ENCODE measurements at regions not wholly inside any gene's neighbourhood (a gene's known extent, or its start where the extent isn't known, plus 50 kb on each side); places are given as distances from the start of the nearest gene placed in this dataset.

DNA sequence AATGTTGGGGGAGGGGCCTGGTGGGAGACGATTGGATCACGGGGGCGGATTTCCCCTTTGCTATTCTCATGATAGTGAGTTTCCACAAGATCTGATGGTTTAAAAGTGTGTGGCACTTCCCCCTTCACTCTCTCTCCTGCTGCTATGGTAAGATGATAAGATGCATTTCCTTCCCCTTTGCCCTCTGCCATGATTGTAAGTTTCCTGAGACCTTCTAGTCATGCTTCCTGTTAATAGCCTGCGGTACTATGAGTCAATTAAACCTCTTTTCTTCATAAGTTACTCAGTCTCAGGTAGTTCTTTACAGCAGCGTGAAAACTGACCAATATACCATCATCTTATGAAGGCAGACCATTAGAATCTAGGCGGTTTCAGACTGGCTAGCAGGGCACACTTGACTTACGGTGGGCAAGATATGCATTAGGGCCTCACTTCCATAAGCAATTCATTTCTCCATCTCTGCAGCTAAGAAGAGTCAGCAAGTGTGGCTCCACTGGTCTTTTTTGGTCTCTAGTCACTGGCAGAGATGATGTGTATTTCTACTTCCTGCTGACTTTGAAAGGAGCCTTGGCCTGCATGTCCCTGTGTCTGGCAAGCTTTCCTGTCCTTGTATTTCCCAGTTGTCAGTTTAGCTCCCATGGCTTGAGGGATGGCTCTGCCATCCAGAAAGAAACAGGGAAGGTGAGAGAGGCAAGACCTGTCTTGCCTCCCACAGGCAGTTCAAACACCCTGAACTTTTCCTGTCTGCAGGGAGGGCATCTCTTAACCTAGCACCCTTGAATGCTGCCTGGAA, 109.0 kb upstream of the ADAMTS9 start:
- H3K27me3 Mint-ChIP-seq (ENCODE audit: insufficient read depth, low read depth, poor library complexity), result no peaks in the 10 kb centered on the region

More for the DNA sequence above, 109.0 kb upstream of the ADAMTS9 start:
- no peaks in the 10 kb centered on the region for H3K79me2 ChIP-seq (replicated peaks; ENCODE audit: insufficient read depth)
- H3F3A ChIP-seq (replicated peaks; ENCODE audit: low read depth), result no peaks in the 10 kb centered on the region
- H4K20me1 ChIP-seq (replicated peaks; ENCODE audit: insufficient read depth), result no peaks in the 10 kb centered on the region
- H3K27me3 ChIP-seq (ENCODE audit: insufficient read depth), result no peaks in the 10 kb centered on the region
- H3K9me3 Mint-ChIP-seq, result no peaks in the 10 kb centered on the region
- H3K4me3 ChIP-seq, result no peak overlapping the region
- H3K27ac ChIP-seq (ENCODE audit: low read depth), result no peak overlapping the region
- H2AFZ ChIP-seq, result peak overlapping the region; percentile 78
- H3K4me1 Mint-ChIP-seq, result peaks cover 16% of the 10 kb centered on the region
- peaks cover 9% of the 10 kb centered on the region; the same call in 1 of the 2 replicates for H3K9me2 ChIP-seq (ENCODE audit: insufficient read depth)
- DNase-seq (ENCODE audit: low spot score) (no peak), ATAC-seq (no peak)
- H3K4me3 Mint-ChIP-seq, result no peak overlapping the region
- no peak overlapping the region for H3K4me2 ChIP-seq
- no peak for TF ChIP-seq CREB1 (CRISPR knock-in tag; IDR thresholded peaks at IDR 0.05; ENCODE audit: low read depth)
- TF ChIP-seq ZNF114 (CRISPR knock-in tag; IDR thresholded peaks at IDR 0.05), result no peak
- no peak for TF ChIP-seq EZH2phosphoT487 (IDR thresholded peaks at IDR 0.05; ENCODE audit: unreplicated experiment)
- no peak for TF ChIP-seq ZNF331 (CRISPR knock-in tag; IDR thresholded peaks at IDR 0.05; ENCODE audit: low read depth)
- no peak for TF ChIP-seq POLR2AphosphoS5 (IDR thresholded peaks at IDR 0.05; ENCODE audit: low read depth)
- TF ChIP-seq EZH2 (IDR thresholded peaks at IDR 0.05; ENCODE audit: low read depth, unreplicated experiment), result no peak
- no peak for TF ChIP-seq JUNB (IDR thresholded peaks at IDR 0.05; ENCODE audit: unreplicated experiment)
- TF ChIP-seq, protein P1, sequence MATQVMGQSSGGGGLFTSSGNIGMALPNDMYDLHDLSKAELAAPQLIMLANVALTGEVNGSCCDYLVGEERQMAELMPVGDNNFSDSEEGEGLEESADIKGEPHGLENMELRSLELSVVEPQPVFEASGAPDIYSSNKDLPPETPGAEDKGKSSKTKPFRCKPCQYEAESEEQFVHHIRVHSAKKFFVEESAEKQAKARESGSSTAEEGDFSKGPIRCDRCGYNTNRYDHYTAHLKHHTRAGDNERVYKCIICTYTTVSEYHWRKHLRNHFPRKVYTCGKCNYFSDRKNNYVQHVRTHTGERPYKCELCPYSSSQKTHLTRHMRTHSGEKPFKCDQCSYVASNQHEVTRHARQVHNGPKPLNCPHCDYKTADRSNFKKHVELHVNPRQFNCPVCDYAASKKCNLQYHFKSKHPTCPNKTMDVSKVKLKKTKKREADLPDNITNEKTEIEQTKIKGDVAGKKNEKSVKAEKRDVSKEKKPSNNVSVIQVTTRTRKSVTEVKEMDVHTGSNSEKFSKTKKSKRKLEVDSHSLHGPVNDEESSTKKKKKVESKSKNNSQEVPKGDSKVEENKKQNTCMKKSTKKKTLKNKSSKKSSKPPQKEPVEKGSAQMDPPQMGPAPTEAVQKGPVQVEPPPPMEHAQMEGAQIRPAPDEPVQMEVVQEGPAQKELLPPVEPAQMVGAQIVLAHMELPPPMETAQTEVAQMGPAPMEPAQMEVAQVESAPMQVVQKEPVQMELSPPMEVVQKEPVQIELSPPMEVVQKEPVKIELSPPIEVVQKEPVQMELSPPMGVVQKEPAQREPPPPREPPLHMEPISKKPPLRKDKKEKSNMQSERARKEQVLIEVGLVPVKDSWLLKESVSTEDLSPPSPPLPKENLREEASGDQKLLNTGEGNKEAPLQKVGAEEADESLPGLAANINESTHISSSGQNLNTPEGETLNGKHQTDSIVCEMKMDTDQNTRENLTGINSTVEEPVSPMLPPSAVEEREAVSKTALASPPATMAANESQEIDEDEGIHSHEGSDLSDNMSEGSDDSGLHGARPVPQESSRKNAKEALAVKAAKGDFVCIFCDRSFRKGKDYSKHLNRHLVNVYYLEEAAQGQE (IDR thresholded peaks at IDR 0.05; ENCODE audit: unreplicated experiment), result no peak
- TF ChIP-seq, protein P2, sequence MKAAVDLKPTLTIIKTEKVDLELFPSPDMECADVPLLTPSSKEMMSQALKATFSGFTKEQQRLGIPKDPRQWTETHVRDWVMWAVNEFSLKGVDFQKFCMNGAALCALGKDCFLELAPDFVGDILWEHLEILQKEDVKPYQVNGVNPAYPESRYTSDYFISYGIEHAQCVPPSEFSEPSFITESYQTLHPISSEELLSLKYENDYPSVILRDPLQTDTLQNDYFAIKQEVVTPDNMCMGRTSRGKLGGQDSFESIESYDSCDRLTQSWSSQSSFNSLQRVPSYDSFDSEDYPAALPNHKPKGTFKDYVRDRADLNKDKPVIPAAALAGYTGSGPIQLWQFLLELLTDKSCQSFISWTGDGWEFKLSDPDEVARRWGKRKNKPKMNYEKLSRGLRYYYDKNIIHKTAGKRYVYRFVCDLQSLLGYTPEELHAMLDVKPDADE (IDR thresholded peaks at IDR 0.05), result no peak
- TF ChIP-seq, protein P3, sequence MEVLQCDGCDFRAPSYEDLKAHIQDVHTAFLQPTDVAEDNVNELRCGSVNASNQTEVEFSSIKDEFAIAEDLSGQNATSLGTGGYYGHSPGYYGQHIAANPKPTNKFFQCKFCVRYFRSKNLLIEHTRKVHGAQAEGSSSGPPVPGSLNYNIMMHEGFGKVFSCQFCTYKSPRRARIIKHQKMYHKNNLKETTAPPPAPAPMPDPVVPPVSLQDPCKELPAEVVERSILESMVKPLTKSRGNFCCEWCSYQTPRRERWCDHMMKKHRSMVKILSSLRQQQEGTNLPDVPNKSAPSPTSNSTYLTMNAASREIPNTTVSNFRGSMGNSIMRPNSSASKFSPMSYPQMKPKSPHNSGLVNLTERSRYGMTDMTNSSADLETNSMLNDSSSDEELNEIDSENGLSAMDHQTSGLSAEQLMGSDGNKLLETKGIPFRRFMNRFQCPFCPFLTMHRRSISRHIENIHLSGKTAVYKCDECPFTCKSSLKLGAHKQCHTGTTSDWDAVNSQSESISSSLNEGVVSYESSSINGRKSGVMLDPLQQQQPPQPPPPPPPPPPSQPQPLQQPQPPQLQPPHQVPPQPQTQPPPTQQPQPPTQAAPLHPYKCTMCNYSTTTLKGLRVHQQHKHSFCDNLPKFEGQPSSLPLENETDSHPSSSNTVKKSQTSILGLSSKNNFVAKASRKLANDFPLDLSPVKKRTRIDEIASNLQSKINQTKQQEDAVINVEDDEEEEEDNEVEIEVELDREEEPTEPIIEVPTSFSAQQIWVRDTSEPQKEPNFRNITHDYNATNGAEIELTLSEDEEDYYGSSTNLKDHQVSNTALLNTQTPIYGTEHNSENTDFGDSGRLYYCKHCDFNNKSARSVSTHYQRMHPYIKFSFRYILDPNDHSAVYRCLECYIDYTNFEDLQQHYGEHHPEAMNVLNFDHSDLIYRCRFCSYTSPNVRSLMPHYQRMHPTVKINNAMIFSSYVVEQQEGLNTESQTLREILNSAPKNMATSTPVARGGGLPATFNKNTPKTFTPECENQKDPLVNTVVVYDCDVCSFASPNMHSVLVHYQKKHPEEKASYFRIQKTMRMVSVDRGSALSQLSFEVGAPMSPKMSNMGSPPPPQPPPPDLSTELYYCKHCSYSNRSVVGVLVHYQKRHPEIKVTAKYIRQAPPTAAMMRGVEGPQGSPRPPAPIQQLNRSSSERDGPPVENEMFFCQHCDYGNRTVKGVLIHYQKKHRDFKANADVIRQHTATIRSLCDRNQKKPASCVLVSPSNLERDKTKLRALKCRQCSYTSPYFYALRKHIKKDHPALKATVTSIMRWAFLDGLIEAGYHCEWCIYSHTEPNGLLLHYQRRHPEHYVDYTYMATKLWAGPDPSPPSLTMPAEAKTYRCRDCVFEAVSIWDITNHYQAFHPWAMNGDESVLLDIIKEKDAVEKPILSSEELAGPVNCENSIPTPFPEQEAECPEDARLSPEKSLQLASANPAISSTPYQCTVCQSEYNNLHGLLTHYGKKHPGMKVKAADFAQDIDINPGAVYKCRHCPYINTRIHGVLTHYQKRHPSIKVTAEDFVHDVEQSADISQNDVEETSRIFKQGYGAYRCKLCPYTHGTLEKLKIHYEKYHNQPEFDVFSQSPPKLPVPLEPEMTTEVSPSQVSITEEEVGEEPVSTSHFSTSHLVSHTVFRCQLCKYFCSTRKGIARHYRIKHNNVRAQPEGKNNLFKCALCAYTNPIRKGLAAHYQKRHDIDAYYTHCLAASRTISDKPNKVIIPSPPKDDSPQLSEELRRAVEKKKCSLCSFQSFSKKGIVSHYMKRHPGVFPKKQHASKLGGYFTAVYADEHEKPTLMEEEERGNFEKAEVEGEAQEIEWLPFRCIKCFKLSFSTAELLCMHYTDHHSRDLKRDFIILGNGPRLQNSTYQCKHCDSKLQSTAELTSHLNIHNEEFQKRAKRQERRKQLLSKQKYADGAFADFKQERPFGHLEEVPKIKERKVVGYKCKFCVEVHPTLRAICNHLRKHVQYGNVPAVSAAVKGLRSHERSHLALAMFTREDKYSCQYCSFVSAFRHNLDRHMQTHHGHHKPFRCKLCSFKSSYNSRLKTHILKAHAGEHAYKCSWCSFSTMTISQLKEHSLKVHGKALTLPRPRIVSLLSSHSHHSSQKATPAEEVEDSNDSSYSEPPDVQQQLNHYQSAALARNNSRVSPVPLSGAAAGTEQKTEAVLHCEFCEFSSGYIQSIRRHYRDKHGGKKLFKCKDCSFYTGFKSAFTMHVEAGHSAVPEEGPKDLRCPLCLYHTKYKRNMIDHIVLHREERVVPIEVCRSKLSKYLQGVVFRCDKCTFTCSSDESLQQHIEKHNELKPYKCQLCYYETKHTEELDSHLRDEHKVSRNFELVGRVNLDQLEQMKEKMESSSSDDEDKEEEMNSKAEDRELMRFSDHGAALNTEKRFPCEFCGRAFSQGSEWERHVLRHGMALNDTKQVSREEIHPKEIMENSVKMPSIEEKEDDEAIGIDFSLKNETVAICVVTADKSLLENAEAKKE (CRISPR knock-in tag; IDR thresholded peaks at IDR 0.05), result no peak
- no peak for TF ChIP-seq STAT1 (IDR thresholded peaks at IDR 0.05; ENCODE audit: unreplicated experiment)
- TF ChIP-seq, protein P4, sequence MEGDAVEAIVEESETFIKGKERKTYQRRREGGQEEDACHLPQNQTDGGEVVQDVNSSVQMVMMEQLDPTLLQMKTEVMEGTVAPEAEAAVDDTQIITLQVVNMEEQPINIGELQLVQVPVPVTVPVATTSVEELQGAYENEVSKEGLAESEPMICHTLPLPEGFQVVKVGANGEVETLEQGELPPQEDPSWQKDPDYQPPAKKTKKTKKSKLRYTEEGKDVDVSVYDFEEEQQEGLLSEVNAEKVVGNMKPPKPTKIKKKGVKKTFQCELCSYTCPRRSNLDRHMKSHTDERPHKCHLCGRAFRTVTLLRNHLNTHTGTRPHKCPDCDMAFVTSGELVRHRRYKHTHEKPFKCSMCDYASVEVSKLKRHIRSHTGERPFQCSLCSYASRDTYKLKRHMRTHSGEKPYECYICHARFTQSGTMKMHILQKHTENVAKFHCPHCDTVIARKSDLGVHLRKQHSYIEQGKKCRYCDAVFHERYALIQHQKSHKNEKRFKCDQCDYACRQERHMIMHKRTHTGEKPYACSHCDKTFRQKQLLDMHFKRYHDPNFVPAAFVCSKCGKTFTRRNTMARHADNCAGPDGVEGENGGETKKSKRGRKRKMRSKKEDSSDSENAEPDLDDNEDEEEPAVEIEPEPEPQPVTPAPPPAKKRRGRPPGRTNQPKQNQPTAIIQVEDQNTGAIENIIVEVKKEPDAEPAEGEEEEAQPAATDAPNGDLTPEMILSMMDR (conservative IDR thresholded peaks at IDR 0.05; ENCODE audit: low read depth in 2 of 2), result no peak
- no peak for TF ChIP-seq NANOG (IDR thresholded peaks at IDR 0.05; ENCODE audit: borderline replicate concordance)
- H3K27ac Mint-ChIP-seq, result no peak overlapping the region
- H3K4me1 ChIP-seq (ENCODE audit: insufficient read depth), result peaks cover 10% of the 10 kb centered on the region
- no peaks in the 10 kb centered on the region for H3K36me3 Mint-ChIP-seq (ENCODE audit: low read depth)
- no peaks in the 10 kb centered on the region for H3K36me3 ChIP-seq (ENCODE audit: insufficient read depth)
